HG02763 (cell line): ENCODE measurements at regions not wholly inside any gene's neighbourhood (a gene's known extent, or its start where the extent isn't known, plus 50 kb on each side); places are given as distances from the start of the nearest gene placed in this dataset.
"Not testable (repeated sequence)": the region's sequence is repeated elsewhere in the genome, so short reads cannot be mapped to it uniquely, and the experiment has no call there.

Experiments used
- ATAC-seq: cut with Tn5 transposase; IDR thresholded peaks from one replicate; pipeline ENCODE4 v1.9.1; 2021; ENCODE audit warnings: mild to moderate bottlenecking, moderate library complexity; ENCODE audit not compliant: unreplicated experiment

DNA sequence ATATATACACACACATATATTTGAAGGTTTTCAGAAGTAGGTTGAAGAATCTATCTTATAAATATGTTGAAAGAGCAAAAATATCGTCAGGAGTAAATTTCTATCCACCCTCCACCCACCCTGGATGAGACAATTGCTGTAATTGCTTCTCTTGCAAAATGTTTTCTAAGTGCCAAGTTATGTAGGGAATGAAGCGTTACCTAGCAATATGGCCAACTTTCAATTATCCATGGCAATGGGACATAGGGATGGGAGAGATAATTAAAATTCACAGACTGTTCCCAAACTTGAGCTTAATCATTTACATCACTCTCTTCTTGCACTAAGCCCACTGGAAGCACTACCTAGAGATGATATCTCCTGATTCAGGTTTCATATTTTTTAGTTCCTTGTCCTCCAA is 806.2 kb upstream of the RAG2 start:
- no peak for ATAC-seq

DNA sequence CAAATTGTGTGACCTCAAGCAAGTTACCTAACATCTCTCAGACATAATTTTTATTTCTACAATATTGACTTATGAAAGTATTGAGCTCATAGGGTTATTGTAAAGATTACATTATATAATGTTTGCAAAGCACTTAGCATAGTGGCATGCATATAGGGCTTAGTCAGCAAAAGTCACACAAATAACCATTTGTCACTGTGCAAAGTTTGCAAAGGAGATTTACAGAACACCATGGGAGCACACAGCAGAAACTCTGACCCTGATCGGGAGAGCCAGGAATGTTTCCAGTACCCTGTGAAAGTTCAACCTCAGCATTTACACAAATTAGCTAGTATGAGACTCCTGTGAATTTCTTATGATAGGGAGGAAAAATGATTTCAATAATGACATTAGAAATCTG is 804.6 kb upstream of the RAG2 start:
- no peak for ATAC-seq

- ATAC-seq = no peak
These were observed 796.3 kb upstream of the RAG2 start for GRCh38 chr11:37394236-37394870.

- no peak for ATAC-seq
These were observed 793.6 kb upstream of the RAG2 start for GRCh38 chr11:37391615-37392014.

- ATAC-seq = no peak
These were observed 792.6 kb upstream of the RAG2 start for GRCh38 chr11:37390576-37391083.

DNA sequence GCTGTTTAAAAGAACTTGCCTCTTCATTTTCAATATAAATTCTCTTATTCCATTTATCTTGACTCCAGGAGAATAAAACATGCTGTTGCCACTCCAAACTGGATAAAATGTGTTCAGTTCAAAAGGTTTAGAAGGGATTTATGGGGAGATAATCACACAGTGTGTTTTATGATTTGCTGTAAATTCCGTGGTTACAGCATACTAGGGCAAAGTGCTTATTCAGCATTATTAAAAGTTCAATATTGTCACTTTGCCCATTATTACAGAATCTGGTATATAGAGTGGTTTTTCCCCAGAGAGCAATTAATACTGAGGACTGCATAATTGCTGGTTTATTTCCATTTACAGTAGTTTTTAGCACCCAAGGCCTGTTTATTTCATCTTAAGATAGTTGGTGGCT is 780.9 kb upstream of the RAG2 start:
- ATAC-seq = no peak

- no peak for ATAC-seq
These were observed 774.6 kb upstream of the RAG2 start for GRCh38 chr11:37372667-37373066.

GRCh38 chr11:37371346-37371970 is 773.4 kb upstream of the RAG2 start:
- ATAC-seq = no peak

- no peak for ATAC-seq
These were observed 772.8 kb upstream of the RAG2 start for GRCh38 chr11:37370817-37371216.

DNA sequence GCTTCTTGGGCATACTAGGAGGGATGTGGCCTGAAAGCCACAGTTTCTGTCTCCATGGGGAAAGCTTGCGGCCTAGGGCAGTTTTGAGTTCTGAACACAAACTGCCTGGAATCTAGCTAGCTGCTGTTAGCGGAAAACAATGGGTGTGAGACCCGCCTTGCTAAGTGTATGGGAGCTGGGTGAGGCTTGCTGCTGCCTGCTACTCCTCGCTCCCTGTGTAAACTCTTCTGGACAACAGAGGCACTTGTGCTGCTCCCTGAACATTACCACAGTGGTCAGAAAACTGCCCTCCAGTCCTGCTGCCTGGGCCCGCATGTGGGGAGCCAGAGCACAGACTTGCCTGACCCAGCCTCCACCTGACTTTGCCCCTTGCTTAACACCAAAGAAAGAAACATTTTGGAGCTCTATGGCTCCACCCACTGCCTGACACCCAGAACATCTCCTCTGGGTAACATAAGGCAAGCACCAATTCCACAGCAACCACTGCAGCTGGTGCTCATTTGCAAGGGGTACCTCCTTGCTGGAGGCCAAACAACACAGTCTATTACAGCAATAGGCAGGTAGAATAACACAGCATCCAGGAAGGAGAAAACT is 766.3 kb upstream of the RAG2 start:
- ATAC-seq = no peak

DNA sequence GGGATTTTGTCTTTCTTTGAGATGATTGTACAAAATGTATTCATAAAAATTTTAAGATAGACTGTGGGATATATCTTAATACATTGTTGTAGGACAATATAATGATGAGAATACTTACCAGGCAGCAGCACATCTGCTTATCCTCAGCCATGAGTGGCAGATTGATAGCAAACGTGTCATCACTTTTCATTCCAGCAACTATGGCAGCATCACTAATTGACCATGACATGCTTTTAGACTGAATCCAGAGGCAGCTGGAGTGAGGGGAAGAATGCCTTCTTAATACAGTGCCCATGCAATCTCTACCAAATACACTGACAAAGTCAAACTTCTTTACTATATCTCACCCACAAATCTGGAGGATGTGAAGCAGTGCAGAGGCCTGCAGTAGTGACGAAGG is 755.2 kb upstream of the RAG2 start:
- no peak for ATAC-seq

DNA sequence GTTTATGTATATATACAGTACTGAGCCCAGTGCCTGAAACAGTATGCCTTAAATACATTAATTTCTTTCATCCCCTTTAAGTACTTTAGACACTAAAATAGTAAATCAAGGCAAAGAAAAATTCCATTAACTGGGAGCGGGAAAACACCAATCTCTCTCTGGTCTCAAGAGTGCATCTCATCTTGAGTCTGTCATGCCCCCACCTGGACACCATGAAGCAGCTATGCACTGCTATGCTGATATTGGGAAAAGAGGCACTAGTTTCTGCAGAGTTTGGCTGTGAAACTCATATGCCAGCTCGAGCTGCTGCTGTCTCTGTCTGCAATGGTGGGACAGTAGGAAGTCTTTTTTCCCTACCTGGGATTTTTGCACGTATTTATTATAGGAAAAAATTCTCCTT is 754.4 kb upstream of the RAG2 start:
- no peak for ATAC-seq

- ATAC-seq = no peak
These were observed 745.3 kb upstream of the RAG2 start for GRCh38 chr11:37343290-37343689.

DNA sequence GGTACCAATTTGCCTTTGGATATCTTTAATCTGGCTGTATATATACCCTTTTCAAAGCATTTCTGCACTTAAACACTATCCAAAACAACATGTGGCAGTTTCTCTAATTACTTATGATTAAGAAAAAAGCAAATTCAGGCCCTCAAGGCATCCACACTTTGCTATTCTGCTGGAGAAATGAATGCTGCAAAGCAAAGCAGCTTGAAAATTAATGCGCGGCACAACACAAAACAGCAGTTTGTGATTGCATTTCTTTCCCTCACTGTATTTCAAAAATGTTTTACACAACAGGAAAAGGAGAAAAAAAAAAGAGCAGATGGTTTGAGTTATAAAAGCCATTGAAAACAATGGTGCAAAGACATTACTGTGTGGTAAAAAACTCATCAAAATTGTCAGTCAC is 738.4 kb upstream of the RAG2 start:
- no peak for ATAC-seq

- ATAC-seq = no peak
These were observed 735.3 kb upstream of the RAG2 start for GRCh38 chr11:37333345-37333744.

DNA sequence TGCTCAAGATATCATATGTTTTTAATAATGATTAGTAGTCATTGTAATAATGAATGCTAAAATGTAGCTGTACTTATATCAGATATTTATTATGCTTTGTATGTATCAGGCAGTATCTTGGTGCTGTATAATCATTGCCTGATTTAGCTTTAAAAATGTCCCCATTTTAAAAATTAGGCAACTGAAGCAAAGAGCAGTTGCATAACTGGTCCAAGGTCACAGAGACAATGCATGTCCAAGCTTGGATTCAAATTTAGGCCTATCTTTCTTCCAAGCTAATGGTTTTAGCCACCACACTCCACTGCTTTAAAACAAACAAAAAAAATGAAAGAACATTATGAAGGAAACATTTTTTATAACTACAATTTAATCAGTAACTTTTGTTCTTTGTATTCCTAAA is 725.8 kb upstream of the RAG2 start:
- no peak for ATAC-seq

- no peak for ATAC-seq
These were observed 724.5 kb upstream of the RAG2 start for GRCh38 chr11:37322333-37323194.

DNA sequence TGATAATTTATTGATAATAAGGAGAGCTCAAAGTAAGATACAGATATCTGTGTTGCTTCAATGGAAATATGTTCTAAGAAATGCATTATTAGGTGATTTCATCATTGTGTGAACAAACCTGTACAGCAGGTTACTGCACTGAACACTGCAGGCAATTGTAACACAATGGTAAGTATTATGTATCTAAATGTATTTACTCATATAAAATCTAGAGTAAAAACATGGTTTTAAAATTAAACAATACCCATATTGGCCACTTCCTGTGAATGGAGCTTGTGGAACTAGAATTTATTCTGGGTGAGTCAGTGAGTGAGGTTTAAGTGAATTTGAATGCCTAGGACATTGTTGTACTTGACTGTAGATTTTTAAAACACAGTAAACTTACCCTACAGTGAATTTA is 722.9 kb upstream of the RAG2 start:
- no peak for ATAC-seq

GRCh38 chr11:37317803-37318202 is 719.8 kb upstream of the RAG2 start:
- ATAC-seq = no peak

DNA sequence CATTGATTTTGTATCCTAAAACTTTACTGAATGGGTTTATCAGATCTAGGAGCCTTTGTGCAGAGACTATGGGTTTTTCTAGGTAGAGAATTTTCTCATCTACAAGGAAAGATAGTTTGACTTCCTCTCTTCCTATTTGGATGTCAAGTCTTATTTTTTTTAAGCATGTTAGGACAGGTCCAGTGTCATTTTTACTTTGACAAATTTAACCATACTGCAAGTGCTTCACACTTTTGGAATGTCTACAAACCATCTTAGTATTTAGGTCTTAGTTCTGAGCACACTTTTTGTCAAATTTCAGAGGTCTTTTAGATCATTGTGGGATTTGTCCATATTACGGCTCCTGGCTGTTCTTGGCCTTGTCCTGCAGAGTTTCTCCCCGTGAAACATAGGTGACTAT is 715.2 kb upstream of the RAG2 start:
- no peak for ATAC-seq

GRCh38 chr11:37306563-37306962 is 708.5 kb upstream of the RAG2 start:
- no peak for ATAC-seq

GRCh38 chr11:37301405-37301804 is 703.4 kb upstream of the RAG2 start:
- ATAC-seq = not testable (repeated sequence)
